ENCODE measurements at regions not wholly inside any gene's neighbourhood (a gene's known extent, or its start where the extent isn't known, plus 50 kb on each side); places are given as distances from the start of the nearest gene placed in this dataset.

GRCh38 chr22:26115266-26115665 is 54.0 kb upstream of the SEZ6L start:
- no peak for TF ChIP-seq GATA3 (IDR thresholded peaks at IDR 0.05; ENCODE audit: low read depth, low read length)
- TF ChIP-seq GATA2 (IDR thresholded peaks at IDR 0.05; ENCODE audit: low read depth, low read length): no peak
